NCI-H128 (cell line): ENCODE measurements at regions not wholly inside any gene's neighbourhood (a gene's known extent, or its start where the extent isn't known, plus 50 kb on each side); places are given as distances from the start of the nearest gene placed in this dataset.
A peak's percentile ranks its signal among the peaks of the same experiment; 100 is the strongest.

Source experiments
- DNase-seq: peaks from one replicate; lab custom pipeline; 2025; ENCODE audit not compliant: unreplicated experiment; lab: John Stamatoyannopoulos, UW

GRCh38 chr1:191870490-191870889 is 287.8 kb upstream of the RGS18 start:
- no peak for DNase-seq

- no peak for DNase-seq
These were observed 282.3 kb upstream of the RGS18 start for GRCh38 chr1:191875994-191876393.

- no peak for DNase-seq
These were observed 281.6 kb upstream of the RGS18 start for GRCh38 chr1:191876631-191877030.

- DNase-seq, result no peak
These were observed 275.4 kb upstream of the RGS18 start for GRCh38 chr1:191882870-191883269.

- DNase-seq, result no peak
These were observed 271.3 kb upstream of the RGS18 start for GRCh38 chr1:191886977-191887376.

GRCh38 chr1:191888996-191889622 is 269.2 kb upstream of the RGS18 start:
- peak; percentile 37 for DNase-seq

- no peak for DNase-seq
These were observed 268.6 kb upstream of the RGS18 start for GRCh38 chr1:191889623-191890003.

- DNase-seq, result no peak
These were observed 267.7 kb upstream of the RGS18 start for GRCh38 chr1:191890433-191891088.

- DNase-seq, result no peak
These were observed 265.5 kb upstream of the RGS18 start for GRCh38 chr1:191892716-191893115.

- no peak for DNase-seq
These were observed 263.2 kb upstream of the RGS18 start for GRCh38 chr1:191895049-191895448.

- DNase-seq, result no peak
These were observed 262.7 kb upstream of the RGS18 start for GRCh38 chr1:191895462-191896058.

- no peak for DNase-seq
These were observed 261.1 kb upstream of the RGS18 start for GRCh38 chr1:191897134-191897533.

GRCh38 chr1:191901651-191902050 is 256.6 kb upstream of the RGS18 start:
- no peak for DNase-seq

- DNase-seq, result no peak
These were observed 253.3 kb upstream of the RGS18 start for GRCh38 chr1:191904991-191905390.

- DNase-seq, result no peak
These were observed 252.5 kb upstream of the RGS18 start for GRCh38 chr1:191905781-191906180.

- no peak for DNase-seq
These were observed 251.1 kb upstream of the RGS18 start for GRCh38 chr1:191907121-191907520.

GRCh38 chr1:191910245-191910644 is 248.0 kb upstream of the RGS18 start:
- DNase-seq, result no peak

- DNase-seq, result no peak
These were observed 245.7 kb upstream of the RGS18 start for GRCh38 chr1:191912517-191912916.

- DNase-seq, result no peak
These were observed 244.8 kb upstream of the RGS18 start for GRCh38 chr1:191913260-191913977.

- DNase-seq, result no peak
These were observed 228.9 kb upstream of the RGS18 start for GRCh38 chr1:191929383-191929782.

GRCh38 chr1:191943684-191944083 is 214.6 kb upstream of the RGS18 start:
- DNase-seq, result no peak

GRCh38 chr1:191953526-191953925 is 204.7 kb upstream of the RGS18 start:
- DNase-seq, result no peak
